ENCODE measurements at regions not wholly inside any gene's neighbourhood (a gene's known extent, or its start where the extent isn't known, plus 50 kb on each side); places are given as distances from the start of the nearest gene placed in this dataset.
"Not testable (repeated sequence)": the region's sequence is repeated elsewhere in the genome, so short reads cannot be mapped to it uniquely, and the experiment has no call there.

DNA sequence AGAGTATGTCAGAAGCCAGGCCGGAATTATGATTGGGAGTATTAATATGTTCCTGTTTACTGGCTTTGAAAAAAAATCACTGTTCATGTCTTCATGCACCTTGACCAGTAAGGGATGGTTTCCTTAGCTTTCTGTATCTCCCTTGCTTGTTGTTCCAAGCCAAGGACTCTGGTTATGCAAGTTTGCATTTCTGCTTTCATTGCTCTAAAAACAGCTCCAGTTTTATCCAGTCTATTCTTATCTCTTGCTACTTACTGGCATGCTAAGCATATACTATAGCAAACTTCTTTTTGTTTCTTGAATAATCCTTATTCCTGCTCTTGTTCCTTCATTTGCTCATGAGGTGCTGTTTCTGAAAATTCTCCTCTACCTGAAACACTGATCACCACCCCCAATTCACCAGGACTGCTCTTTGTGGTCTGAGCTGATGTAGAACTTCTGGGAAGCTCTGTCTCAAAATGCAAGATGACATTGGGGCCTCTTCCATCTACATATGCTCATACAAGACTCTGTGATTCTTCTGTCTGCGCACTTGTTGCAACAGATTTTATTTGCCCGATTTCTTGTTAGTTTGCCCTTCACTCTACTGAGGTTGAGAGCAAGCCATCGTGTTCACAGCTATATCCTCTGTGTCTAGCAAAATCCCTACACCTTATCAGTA is 173.0 kb downstream of the EBLN2 start:
- DNase-seq (ENCODE audit: low spot score in 2 of 2) (no peak), ATAC-seq (no peak)
- no peaks in the 10 kb centered on the region for H3K9me3 Mint-ChIP-seq
- no peak overlapping the region for H3K27ac Mint-ChIP-seq
- no peaks in the 10 kb centered on the region for H3K4me1 Mint-ChIP-seq
- no peaks in the 10 kb centered on the region for H3K36me3 Mint-ChIP-seq
- H3K4me3 Mint-ChIP-seq: no peak overlapping the region

DNA sequence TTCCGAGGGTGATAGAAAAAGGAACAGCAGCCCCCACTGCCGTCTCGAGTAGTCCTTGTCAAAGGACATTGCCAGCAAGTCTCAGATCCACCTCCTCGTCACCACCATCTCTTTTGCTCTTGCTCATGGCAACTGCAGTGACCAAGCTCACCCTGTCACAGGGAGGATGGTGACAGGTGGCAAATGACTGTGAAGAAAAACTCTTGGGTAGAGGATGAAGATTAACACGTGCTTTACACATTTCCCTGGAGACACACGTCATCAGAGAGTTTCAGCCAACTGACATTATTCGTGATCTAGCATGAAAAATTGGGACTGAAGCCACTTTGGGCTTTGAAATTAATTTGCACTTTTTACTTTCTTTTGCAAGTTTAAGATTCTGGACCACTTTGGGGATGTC is 174.3 kb downstream of the EBLN2 start:
- no peak for ATAC-seq
- H3K4me1 Mint-ChIP-seq: no peaks in the 10 kb centered on the region

DNA sequence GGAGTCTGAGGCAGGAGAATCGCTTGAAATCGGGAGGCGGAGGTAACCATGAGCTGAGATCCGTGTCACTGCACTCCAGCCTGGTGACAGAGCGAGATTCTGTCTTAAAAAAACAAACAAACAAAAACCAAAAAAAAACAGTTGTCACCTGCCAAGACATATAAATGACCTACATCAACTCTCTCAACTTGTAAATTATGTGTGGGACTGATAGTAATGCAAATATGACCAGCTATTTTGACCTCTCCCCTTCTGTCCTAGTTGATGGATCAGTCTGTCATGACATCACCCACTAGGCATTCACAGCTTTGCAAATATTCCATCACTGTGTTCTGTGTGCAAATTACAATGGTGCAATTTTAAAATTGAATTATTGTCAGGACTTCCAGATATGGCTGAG is 175.4 kb downstream of the EBLN2 start:
- H3K36me3 Mint-ChIP-seq: no peaks in the 10 kb centered on the region
- ATAC-seq (no peak), DNase-seq (ENCODE audit: low spot score in 2 of 2) (no peak)
- no peaks in the 10 kb centered on the region for H3K9me3 Mint-ChIP-seq
- no peak overlapping the region for H3K4me3 Mint-ChIP-seq
- no peaks in the 10 kb centered on the region for H3K4me1 Mint-ChIP-seq
- no peak overlapping the region for H3K27ac Mint-ChIP-seq

More for the DNA sequence above, 174.3 kb downstream of the EBLN2 start:
- no peak overlapping the region for H3K4me3 Mint-ChIP-seq
- no peaks in the 10 kb centered on the region for H3K9me3 Mint-ChIP-seq
- no peak for DNase-seq (ENCODE audit: low spot score in 2 of 2)
- no peaks in the 10 kb centered on the region for H3K36me3 Mint-ChIP-seq
- no peak overlapping the region for H3K27ac Mint-ChIP-seq

DNA sequence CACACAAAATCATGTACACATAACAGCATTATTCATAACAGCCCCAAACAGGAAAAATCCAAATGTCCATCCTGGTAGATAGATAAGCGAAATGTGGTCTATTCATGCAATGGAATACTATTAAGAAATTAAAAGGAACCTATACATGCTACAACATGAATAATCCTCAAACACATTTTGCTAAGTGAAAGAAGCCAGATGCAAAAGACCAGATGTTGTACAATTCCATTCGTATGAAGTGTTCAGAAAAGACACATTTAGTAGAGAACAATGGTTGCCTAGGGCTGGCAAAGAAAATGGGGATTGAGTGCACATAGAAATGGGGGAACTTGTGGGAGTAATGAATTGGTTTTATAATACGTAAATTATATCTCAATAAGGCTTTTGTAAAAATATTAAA is 182.3 kb downstream of the EBLN2 start:
- ATAC-seq: no peak
- Mint-ChIP-seq H3K9me3 (peaks cover 3% of the 10 kb centered on the region), H3K4me3 (no peak overlapping the region), H3K4me1 (no peaks in the 10 kb centered on the region), H3K36me3 (no peaks in the 10 kb centered on the region), H3K27ac (no peak overlapping the region)
- DNase-seq (ENCODE audit: low spot score in 2 of 2): no peak

DNA sequence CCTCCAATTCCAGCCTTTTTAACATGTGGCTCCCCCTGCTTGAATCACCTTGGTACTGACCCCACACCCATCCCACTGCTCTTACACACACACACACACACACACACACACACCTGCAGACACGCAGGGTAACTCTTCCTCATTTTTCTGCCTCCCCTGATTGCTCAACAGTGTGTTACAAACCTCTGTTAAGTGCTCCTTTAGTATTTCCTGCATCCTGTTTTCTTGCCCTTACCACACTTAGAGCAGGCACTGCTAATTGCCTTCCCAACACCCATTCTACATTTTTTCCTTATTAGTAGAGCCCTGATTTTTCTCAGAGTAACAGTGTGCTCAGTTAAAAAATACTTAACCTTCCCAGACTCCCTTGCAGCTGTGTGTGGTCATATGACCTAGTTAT is 184.0 kb downstream of the EBLN2 start:
- ATAC-seq: no peak
- Mint-ChIP-seq H3K4me1 (no peaks in the 10 kb centered on the region), H3K4me3 (no peak overlapping the region)

DNA sequence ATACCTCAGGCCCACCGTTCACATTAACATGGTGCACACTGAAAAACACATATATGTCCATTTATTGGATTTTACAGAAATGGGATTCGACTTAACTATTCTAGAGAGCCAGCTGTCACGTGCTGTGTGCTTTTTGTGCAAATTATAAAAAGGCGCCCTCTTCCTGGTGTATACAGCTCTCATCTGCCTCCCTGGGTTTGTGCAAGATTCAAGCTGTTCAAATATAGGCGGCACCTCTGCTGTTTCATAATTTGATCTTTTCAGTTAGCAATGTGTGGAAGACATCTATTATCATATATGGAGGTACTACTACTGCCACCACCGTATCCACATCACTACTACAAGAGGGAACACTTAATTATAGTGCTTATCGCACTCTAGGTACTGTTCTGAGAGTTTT is 187.6 kb downstream of the EBLN2 start:
- Mint-ChIP-seq H3K36me3 (no peaks in the 10 kb centered on the region), H3K4me3 (no peak overlapping the region), H3K4me1 (no peaks in the 10 kb centered on the region), H3K9me3 (peaks cover 3% of the 10 kb centered on the region), H3K27ac (no peak overlapping the region)
- ATAC-seq: no peak
- DNase-seq (ENCODE audit: low spot score in 2 of 2): no peak

More for the DNA sequence above, 184.0 kb downstream of the EBLN2 start:
- H3K36me3 Mint-ChIP-seq: no peaks in the 10 kb centered on the region
- no peak for DNase-seq (ENCODE audit: low spot score in 2 of 2)
- no peak overlapping the region for H3K27ac Mint-ChIP-seq
- peaks cover 3% of the 10 kb centered on the region for H3K9me3 Mint-ChIP-seq

DNA sequence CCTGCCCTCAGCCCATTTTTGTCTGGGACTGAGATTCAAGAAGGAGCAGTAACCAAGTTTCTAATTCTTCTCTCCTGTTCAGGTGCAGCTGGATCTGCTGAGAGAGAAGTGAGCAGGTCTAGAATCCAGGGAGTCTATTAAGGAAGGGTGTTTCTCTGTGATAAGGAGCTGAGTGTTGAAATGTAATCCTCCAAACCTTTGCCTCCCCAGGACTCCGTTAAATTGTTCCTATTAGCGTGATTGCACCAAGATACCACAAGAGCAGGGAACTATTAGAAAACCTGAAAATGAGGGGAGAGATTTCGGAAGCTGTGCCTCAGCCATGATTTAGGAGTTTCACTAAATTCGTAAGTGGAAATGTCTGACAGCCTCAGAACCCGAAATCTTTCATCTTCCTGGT is 192.6 kb downstream of the EBLN2 start:
- Mint-ChIP-seq H3K27ac (no peak overlapping the region), H3K4me3 (no peak overlapping the region), H3K4me1 (no peaks in the 10 kb centered on the region), H3K9me3 (peaks cover 3% of the 10 kb centered on the region), H3K36me3 (no peaks in the 10 kb centered on the region)
- no peak for DNase-seq (ENCODE audit: low spot score in 2 of 2)
- ATAC-seq: no peak

DNA sequence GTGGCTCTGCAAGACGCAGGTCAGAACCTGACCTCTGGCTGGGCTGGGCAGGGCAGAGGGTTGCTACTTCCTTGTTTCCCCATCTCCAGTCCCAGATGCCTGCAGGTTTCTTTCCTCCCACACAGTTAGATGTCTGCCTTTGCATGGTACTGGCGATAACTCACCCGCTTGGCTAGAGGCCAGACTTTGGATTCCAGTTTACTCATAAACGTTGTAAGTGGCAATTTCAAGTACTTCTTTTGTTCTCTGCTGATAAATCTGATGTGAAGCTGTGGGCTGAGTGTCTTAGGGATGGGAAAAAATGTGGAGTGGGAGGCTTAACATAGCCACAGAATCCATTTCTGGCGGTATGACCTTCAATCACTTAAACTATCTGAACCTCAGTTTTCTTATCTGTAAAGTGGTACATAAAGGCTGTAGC is 194.2 kb downstream of the EBLN2 start:
- ATAC-seq (no peak), DNase-seq (ENCODE audit: low spot score in 2 of 2) (no peak)
- H3K4me1 Mint-ChIP-seq: no peaks in the 10 kb centered on the region
- no peak overlapping the region for H3K27ac Mint-ChIP-seq
- peaks cover 3% of the 10 kb centered on the region for H3K9me3 Mint-ChIP-seq
- no peaks in the 10 kb centered on the region for H3K36me3 Mint-ChIP-seq
- H3K4me3 Mint-ChIP-seq: no peak overlapping the region

DNA sequence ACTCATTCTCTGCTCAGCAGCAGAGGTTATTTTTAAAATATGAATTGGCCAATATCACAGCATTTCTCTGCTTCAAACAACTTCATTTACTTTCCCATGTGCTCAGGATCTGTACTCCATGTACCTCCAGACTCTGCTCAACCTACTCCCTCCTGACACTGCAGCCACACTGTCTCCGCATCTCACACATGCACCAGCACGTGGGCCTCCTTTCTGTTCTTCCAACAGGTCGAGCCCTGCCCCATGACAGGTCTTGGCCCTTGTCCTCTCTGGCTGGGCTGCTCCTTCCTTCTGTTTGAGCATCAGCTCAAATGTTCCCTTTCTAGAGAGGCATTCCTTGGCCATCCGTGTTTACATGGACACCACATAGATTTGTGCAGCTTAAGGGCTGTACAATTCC is 195.7 kb downstream of the EBLN2 start:
- H3K36me3 Mint-ChIP-seq: no peaks in the 10 kb centered on the region
- H3K4me3 Mint-ChIP-seq: no peak overlapping the region
- no peaks in the 10 kb centered on the region for H3K4me1 Mint-ChIP-seq
- H3K9me3 Mint-ChIP-seq: peaks cover 3% of the 10 kb centered on the region
- no peak for ATAC-seq
- H3K27ac Mint-ChIP-seq: no peak overlapping the region
- no peak for DNase-seq (ENCODE audit: low spot score in 2 of 2)

DNA sequence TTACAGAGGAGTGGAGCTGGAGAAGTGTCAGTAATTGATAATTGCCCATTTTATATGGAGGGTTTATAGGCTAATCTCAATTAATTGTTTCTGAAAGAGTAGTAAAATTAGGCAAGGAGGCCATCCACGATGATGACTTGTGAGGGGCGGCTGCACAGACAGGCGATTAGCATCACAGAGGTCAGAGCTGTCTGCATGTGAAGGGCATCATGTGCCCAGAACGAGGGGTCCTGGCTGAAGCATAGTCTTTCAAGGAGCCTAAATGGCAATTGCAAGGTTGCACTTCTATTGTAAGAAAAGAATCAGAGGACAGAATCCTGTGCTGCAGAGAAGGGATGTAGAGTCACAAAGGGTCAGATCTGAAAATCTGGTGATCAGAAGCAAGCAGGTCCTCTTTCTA is 196.6 kb downstream of the EBLN2 start:
- no peak for DNase-seq (ENCODE audit: low spot score in 2 of 2)
- H3K4me1 Mint-ChIP-seq: no peaks in the 10 kb centered on the region
- H3K36me3 Mint-ChIP-seq: no peaks in the 10 kb centered on the region
- H3K4me3 Mint-ChIP-seq: no peak overlapping the region
- no peak overlapping the region for H3K27ac Mint-ChIP-seq
- no peak for ATAC-seq
- H3K9me3 Mint-ChIP-seq: peaks cover 3% of the 10 kb centered on the region

DNA sequence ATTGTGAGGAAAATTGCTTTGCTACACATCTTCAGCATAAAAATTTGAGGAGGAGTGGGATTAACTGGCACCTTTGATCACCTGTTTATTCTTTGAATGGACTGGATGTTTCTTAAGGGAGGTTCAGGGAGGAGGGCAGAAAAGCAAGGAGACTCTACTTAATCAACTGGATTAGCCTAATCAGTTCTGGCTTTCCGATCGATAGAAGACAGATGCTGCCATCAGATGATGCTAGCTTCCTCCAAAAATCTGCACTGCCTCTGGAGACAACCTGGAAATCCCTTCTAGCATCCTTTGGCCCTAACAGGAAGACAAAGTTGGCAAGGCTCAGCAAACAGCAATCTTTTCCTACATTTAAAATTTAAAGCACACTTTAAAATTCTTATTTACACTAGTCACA is 197.8 kb downstream of the EBLN2 start:
- H3K4me1 Mint-ChIP-seq: no peaks in the 10 kb centered on the region
- ATAC-seq (no peak), DNase-seq (ENCODE audit: low spot score in 2 of 2) (no peak)
- H3K36me3 Mint-ChIP-seq: no peaks in the 10 kb centered on the region
- H3K27ac Mint-ChIP-seq: no peak overlapping the region
- H3K9me3 Mint-ChIP-seq: peaks cover 3% of the 10 kb centered on the region
- no peak overlapping the region for H3K4me3 Mint-ChIP-seq

DNA sequence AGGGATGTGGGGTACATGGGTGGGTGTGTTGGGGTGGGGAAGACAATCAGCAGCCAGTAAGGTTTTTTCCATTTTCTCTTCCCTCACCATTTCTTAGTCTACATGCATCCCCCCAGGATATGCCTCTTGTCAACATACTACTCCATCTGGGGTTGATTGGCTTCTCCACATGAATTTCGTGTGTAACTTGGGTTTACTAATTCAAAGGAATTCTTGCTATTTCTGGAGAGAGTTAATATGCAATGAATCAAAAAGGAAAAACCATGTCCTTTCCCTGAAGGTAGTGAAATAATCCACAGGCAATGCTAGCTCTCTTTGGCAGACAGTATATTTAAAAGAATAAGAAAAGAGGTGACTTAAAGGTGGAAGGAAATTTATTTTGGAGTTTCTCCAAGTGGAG is 198.4 kb downstream of the EBLN2 start:
- no peak for ATAC-seq
- Mint-ChIP-seq H3K4me3 (no peak overlapping the region), H3K27ac (no peak overlapping the region), H3K36me3 (no peaks in the 10 kb centered on the region), H3K9me3 (peaks cover 3% of the 10 kb centered on the region), H3K4me1 (no peaks in the 10 kb centered on the region)
- no peak for DNase-seq (ENCODE audit: low spot score in 2 of 2)

DNA sequence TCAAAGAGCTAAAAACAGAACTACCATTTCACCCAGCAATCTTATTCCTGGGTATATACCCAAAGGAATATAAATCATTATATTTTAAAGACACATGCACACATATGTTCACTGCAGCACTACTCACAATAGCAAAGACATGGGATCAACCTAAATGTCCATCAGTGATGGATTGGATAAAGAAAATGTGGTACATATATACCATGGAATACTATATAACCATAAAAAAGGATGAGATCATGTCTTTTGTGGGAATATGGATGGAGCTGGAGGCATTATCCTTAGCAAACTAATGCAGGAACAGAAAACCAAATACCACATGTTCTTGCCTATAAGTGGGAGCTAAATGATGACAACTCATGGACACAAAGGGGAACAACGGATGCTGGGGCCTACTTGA is 205.1 kb downstream of the EBLN2 start:
- H3K4me3 Mint-ChIP-seq; ATAC-seq; DNase-seq (ENCODE audit: low spot score in 2 of 2); H3K4me1 Mint-ChIP-seq; H3K36me3 Mint-ChIP-seq; H3K27ac Mint-ChIP-seq; H3K9me3 Mint-ChIP-seq: not testable (repeated sequence)

DNA sequence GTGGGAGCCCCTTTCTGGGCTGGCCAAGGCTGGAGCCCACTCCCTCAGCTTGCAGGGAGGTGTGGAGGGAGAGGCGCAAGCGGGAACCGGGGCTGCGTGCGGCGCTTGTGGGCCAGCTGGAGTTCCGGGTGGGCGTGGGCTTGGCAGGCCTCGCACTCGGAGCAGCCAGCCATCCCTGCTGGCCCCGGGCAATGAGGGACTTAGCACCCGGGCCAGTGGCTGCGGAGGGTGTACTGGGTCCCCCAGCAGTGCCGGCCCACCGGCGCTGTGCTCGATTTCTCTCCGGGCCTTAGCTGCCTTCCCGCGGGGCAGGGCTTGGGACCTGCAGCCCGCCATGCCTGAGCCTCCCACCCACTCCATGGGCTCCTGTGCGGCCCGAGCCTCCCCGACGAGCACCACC is 207.7 kb downstream of the EBLN2 start:
- H3K9me3 Mint-ChIP-seq; H3K4me3 Mint-ChIP-seq; H3K27ac Mint-ChIP-seq; DNase-seq (ENCODE audit: low spot score in 2 of 2); H3K36me3 Mint-ChIP-seq; ATAC-seq; H3K4me1 Mint-ChIP-seq: not testable (repeated sequence)

DNA sequence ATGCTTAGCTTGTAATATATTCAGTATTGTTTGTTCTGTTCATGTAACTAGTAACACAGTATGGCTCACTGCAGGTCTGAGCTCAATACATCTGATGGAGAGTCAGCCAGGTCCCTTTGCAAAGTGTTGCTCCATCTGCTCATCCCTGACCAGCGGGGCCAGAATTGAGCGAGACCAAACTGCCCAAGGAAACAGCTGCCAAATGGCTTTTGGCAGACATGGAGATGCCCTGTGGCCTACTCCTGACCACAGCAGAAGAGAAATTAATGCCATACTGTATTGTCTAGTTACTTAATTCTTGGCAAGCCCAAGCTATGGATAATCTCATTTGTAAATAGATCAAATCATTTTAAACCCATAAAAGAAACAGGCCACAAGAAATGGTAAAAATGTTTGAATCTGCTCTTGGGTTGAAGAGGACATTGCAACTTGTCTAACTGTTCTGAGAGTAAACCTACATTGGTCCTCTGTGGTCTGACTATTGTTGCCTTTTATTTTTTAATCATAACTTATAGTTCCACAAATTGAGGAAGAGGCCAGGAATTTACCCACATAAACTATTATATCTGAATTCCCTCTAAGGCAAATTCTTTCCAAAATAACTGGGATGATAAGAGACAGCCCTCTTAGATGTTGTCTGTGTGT is 209.5 kb downstream of the EBLN2 start:
- H3K36me3 Mint-ChIP-seq: no peaks in the 10 kb centered on the region
- peaks cover 5% of the 10 kb centered on the region for H3K9me3 Mint-ChIP-seq
- no peak for DNase-seq (ENCODE audit: low spot score in 2 of 2)
- no peak overlapping the region for H3K4me3 Mint-ChIP-seq
- no peaks in the 10 kb centered on the region for H3K4me1 Mint-ChIP-seq
- ATAC-seq: no peak
- no peak overlapping the region for H3K27ac Mint-ChIP-seq

DNA sequence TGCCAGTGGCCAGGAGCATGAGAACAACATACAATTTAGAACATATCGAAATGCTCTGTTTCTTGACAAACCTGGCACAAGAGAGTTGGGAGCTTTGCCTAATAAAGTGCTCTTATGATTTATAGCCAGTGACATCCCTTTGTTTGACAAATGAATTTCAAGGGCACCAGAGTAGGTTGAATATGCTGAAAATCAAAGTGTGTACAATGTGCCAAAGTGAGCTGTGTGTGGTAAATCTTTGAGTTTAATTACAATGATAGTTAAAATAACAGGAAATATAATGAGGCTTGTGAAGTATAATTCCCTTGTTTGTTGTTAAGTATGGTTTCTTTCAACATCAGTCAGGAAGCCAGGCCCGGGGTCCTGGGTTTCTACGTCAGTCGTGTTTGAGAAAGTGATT is 211.9 kb downstream of the EBLN2 start:
- Mint-ChIP-seq H3K4me3 (no peak overlapping the region), H3K9me3 (peaks cover 5% of the 10 kb centered on the region), H3K4me1 (no peaks in the 10 kb centered on the region), H3K27ac (no peak overlapping the region), H3K36me3 (no peaks in the 10 kb centered on the region)
- ATAC-seq: no peak
- no peak for DNase-seq (ENCODE audit: low spot score in 2 of 2)

All from stimulated activated effector memory CD8-positive, alpha-beta T cell treated with anti-CD3 and anti-CD28 coated beads, Interleukin-12 subunit alpha, Interleukin-12 subunit beta, amount 100 ng/mL, for 72 hours (primary cell).